GM18861 (cell line): ENCODE measurements at regions not wholly inside any gene's neighbourhood (a gene's known extent, or its start where the extent isn't known, plus 50 kb on each side); places are given as distances from the start of the nearest gene placed in this dataset.
A peak's percentile ranks its signal among the peaks of the same experiment; 100 is the strongest.
"Not testable (repeated sequence)": the region's sequence is repeated elsewhere in the genome, so short reads cannot be mapped to it uniquely, and the experiment has no call there.

Source experiments
- ATAC-seq: cut with Tn5 transposase; IDR thresholded peaks from one replicate; pipeline ENCODE4 v1.9.1; 2021; ENCODE audit not compliant: unreplicated experiment

DNA sequence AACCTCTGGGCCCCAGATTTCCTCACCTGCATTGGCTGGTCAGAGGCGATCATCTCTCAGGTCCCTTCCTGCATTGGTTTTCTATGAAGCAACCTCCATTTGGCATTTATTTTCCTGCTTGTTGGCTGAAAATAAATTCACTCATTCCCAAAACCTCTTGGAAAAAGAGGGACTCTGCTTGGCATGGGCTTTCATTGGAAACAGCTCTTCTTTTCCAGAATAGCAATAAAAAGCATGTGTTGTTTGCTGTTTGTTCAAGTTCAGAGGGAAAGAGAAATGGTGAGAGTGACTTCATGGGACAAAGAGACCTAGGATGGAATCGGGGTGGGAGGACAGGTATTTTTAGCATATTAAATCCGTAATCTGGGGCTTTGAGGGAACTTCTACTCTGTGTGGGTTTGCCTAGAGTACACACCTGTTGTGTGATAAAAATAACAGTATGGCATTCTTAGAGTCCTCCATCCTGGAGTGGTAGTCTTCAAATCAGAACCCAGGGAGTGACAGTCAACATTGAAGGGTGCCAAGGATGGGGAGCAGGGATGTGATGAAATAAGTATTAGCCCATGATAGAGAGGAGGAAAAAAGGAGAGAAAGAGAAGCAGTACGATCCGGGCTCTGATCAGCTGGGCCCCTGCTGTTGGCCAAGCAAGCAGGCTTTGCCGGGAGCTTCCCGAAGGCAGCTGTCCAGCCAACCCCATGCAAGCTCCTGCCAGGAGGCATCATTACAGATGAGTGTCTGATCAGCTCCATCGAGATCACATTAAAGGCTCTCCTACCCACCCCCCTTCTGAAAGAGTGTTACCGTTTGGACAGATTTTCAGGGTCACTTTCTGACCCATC lies 131.9 kb upstream of the NFIA start:
- no peak for ATAC-seq

DNA sequence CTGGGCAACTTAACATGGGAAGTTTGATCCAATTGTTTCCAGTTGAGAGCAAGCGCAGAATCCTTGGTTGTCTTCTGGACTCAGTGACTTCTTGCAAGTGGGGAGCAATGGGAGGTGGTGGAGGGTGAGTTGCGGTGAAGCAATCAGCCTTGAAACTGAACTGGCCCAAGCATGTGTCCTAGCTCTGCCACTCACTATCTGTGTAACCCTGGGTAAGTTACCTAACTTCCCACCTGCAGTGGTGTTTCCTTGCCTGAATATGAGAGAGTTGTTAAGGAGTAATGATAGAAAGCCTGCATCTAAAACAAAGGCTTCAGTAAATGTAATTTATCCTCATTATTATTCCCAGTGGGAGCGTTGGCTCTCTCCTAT lies 132.5 kb upstream of the NFIA start:
- no peak for ATAC-seq

DNA sequence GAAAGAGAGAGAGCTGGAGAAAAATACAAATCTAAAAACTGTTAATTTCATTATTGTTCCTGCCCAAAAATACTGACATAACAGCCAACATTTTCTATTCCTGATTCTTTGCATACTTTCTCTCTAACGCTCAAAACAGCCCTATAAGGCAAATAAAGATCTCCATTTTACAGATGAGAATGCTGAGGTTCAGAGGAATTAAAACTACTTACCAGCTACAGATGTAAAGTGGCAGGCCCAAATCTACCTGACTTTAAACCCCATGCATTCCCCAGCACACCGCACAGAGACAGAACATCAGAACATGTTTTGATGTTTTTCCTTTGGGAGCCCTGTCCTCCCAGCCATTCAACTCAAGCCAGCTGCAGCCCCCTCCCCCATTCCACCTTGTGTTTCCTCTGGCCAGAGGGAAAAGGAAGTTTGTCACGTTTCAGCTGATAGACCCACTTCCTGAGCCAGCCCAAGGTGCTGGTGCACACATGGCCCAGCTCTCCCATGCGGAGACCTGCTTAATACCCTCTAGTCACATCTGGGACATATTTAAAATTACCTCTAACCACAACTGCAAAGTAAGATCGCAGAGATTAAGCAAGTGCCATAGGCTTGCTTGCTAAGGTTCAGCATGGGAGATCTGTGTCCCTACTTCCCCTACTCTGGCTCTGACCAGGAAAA lies 133.1 kb upstream of the NFIA start:
- ATAC-seq = no peak

DNA sequence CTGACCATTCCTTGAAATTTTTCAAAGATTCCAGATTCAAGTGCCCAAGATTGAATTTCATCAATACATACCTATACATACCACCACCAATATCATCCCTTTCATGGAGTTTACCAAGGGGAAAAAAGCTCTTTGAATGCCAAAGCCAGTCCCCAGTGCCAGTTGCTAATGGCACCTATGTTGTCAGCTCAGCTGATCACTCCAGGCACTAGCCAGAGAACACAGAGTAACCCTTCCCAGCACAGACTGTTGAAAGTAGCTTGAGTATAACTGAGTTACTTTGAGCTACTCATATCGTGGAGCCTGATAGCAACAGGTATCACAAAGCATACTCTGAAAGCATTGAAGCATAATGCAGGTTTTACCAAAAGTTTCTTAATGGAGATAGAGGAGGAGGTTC lies 133.9 kb upstream of the NFIA start:
- no peak for ATAC-seq

DNA sequence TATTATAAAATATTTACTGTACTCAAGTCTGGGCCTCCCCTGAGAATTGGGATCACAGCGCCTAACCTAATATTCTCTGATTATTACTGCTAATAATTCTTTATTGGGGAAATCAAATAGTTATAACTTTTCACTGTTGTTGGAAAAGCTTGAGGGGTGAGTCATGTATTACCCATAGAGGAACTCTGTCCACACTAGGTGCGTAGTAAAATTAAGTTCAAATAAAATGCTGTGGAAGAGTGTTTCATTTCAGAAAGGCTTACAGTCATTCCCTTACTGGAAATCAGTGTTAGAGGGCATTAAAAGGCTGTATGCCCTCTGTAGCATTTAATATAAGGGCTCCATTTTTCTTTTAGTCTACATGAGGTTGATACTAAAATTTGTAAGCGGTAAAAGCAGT lies 135.0 kb upstream of the NFIA start:
- ATAC-seq = no peak

DNA sequence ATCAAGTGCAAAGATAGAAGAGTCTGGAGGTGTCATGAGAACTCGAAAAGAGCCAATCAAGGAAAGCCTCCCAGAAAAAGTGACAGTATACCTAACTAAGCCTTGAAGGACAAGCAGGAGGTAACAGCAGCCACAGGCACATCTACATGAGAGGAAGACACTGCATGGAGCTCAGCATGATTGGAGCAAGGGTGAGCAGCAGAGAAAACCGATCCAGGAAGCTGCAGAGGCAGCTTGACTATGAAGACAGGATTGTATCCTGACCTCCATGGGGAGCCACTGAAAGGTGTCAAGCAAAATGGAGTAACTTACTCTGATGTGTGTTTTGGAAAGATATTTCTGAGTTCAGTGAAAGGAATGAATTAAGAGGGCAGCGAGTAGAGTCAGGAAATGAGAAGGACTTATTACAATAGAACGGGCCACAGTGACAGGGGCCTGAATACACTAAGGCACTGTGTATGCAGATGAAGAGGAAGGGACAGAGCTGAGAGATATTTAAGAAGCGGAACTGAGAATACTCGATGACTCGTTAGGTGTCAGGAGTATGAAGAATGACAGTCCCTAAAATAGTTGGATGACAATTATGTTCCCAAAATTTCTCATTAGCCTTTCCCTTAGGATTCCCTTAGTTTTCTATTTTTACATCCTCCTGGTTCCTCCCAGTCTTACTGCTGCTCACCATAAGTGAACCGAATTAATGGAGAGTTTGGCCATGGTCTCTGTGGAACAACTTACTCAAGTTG lies 139.3 kb upstream of the NFIA start:
- peak; percentile 82 for ATAC-seq

DNA sequence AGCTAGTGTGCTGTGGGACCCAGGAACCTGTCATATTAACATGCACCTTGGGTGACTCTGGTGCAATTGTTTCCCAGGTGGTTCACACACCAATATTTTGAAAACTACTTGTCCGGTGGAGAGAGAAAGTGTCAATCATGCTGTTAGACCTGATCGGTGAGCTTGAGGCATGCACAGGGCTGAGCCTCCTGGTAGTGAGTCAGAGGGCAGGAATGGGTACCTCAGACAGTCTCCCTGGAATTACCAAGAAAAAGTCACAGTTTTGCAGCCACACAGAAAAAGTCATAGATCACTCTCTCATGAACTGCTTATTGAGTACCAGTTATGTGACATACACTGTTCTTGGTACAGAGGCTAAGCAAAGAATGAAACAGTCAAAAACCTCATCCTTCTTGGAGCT lies 140.1 kb upstream of the NFIA start:
- no peak for ATAC-seq

DNA sequence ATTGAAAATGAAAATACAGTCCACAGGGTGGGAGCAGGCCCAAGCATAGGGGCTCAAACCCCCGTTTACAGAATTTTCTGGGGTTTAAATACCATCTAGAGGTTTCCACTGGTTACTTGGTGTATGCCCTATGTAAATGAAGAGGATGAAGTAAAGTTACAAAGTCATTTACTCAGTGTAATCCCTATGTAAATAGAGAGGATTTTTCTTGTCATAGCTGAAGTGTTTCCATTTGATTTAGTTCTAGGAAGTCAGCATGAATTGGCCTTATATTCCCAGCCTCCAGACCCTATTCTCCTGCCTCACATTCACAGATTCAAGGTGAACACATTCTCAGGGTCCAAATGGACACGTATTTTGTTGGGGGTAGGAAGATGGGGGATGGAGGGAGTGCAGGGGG lies 141.7 kb upstream of the NFIA start:
- not testable (repeated sequence) for ATAC-seq

DNA sequence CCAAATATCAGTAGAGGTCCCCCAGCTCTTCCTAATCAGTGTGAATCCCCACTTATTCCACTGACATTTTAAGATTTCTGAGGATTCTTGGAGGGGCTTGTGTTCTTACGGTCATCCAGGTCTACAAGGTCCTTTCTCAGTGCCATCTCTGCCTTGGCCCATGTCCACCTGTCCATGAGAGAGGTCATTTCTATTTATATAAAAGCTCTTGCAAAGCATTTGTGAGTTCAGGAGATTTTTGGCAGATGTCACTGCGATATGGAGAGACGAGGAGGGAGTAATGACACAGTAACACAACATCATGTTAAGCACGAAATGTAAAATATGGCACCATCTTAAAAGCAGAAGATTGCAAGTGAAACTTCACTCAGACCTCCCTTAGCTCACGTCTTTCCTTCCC lies 144.6 kb upstream of the NFIA start:
- ATAC-seq = no peak

DNA sequence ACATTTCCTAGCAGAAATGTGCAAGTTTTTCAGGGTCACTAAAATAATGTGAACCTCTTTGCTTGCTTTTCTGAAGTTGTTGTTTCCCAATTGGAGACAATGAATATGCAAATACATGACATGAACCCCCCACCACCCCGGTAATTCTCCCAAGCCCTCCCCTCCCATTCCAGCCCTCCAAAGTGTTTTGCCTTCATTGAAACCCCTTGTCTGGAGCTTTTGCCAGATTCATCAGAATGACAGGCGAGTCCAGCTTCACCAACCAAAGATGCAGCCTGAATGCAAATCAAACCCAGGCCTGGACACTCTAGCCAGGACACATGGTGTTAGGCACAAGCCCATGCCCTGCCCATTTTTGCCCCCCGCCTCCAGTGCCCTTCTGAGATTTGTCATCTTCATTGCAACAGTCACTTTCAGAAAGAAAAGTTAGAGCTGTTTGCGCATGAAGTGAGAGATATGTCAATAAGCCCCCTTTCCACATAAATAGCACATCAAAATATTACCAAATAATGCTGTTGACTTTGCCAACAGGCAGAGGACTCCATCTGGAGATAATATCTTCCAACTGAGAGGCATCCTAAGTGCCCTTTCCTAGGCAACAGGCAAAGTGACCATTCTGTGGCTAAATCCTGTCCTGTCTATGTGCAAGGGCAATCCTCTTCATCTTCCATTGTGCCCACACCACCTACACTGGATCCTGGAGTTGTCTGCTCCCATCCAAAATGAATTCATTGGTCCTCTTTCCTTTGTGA lies 145.6 kb upstream of the NFIA start:
- ATAC-seq = no peak

DNA sequence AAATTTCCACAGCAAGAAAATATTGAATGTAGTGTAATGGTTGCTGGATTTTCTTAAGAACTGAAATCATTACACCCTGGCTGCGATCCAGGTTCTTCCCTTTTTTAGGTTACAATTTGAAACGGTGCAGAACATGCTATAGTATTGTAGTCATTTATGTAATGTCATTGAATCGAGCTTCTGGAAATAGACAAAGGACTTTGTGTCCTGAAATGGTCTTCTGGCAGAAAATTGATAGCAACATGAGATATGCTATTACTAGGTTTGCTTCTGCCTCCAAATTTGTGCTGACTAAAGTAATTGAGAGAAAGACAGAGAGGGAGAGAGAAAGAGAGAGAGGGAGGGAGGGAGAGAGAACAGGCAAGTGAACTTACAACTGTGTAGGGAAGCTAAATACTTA lies 146.2 kb upstream of the NFIA start:
- no peak for ATAC-seq

DNA sequence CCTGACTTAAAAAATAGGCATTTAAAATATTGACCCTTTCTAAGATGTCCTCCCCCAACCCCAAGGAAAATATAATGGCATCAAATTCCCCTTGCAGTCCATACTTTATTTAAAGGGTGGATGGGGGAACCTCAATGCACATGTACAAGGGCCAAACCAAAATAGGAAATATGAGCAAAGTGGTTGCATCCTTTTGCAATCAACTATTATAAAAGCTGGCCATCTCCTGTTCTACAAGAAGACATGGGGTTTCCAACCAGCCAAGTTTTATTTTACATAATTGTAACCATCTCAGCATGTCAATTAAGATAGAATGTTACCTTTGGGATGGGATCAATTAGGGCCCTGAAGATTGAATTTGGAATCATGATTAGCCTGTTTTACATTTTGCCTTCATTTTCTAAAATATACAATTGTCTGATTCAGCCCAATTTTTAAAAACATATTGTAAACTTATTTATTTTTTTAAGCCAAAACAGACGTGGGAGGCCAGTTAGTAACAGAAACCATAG lies 146.7 kb upstream of the NFIA start:
- ATAC-seq = no peak

DNA sequence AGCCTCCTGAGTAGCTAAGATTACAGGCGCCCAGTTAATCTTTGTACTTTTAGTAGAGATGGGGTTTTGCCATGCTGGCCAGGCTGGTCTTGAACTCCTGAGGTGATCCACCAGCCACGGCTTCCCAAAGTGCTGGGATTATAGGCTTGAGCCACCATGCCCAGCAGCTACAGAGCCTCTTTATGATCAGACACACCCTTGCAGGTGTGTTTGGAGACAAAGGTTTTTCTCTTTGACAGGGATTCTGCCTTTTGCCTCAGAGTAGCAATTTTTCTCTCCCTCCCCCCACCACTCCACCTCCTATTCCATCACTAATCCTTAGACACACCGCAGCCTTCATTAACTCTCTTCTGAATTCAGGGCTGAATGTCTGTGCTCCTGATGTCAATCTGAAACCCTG lies 152.2 kb upstream of the NFIA start:
- ATAC-seq = no peak

DNA sequence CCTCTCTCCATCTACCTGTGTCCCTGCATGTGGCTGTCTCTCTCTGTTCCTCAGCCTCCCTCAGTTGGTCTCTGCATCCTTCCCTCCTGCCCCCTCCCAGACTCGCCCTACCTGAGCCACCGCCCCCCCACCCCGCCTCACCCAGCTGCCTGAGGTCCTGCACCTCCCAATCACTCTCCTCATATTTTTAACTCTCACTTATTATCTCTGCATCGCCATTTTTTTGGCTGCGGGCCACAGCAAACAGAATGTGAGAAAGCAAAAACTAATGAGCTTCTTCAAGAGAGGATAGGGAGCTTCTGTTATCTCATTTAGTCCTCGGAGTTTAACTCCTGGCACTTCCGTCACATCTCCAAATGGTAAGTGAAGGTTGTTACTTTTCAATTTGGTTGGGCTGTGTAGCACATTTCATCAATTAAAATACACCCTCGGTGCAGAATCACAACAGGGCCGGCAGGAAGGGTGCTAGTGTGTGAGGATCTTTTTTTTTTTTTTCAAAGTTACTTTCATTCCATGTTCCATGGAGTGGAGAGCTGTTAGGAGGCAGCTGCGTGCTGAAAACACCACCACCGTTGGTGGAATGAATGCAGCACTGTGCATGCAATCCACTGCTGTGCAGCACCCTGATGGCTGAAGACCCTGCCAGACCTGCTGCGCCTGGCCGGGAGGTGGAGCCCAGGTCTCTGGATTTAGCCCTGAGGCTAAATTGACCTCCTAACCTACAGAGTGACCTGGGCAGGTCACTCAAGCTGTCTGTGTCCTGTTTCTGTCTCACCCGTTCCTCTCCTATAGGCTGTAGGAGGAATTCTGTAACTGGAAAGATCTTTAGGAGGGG lies 157.2 kb upstream of the NFIA start:
- no peak for ATAC-seq

DNA sequence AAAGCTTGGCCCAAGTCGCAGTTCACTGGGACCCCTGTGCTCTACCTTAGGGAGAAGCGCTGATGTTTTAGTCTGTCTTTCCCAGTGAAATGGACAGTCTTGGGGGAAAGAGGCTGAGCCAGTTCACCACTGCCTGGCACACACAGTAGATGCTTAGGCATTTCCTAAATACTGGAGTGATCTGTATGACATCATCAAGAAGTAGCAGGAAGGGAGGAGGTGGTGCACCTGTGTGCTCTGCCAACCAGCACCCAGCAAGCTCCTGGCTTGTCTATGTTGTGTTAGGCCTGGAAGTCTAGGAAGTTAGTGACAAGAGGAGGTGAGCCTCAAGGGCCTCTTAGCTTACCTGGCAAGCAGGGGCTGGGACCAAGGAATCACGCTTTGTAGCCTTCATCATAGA lies 158.2 kb upstream of the NFIA start:
- ATAC-seq = no peak

DNA sequence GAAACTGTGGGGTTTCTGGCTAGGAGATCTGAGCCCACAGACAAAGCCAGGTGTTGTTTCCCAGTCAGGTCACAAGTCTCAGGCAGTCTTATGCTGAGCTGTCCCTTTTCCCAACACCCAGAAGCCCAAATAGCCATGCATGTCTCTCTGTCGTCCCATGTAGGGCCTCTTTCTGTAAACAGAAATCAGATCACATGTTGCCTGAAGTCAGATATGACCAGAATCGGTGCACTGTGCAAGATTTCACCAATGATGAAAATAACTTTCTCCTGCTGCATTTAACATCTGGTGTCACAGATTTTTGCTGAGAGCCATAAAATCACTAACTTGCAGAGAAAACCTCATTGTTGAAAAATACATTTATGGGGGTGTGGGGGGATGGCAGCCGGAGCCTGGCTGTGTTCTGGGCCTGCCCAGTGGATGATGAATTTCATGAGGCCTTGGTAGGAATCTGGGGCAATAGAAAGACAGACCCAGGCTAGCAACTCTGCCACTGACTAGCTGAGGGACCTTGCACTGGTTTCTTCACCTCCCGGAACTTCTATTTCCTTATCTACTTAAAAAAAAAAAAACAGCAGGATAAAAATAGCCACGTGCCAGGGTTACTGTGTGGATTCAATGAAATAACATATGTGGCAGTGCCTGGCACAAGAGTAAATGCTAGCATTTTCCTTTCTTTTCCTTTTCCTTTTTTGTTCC lies 158.8 kb upstream of the NFIA start:
- no peak for ATAC-seq

DNA sequence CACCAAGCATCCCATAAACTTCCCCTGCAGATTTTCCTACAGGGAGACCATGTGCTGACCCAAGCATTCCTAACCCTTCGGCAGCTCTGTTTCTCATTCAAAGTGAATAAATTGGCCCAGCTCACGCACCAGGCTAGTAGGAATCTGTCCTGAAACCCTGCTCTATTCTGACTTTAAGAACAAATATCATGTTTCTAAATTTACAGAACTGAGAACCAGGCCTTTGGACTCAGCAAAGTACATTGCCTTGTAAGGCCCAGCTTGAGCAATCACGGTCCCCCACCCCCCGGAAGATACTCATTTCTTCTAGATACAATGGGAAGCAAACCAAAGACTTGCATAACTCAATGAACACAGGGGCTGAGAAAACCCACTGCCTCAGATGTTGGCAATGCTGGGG lies 160.1 kb upstream of the NFIA start:
- ATAC-seq = no peak

DNA sequence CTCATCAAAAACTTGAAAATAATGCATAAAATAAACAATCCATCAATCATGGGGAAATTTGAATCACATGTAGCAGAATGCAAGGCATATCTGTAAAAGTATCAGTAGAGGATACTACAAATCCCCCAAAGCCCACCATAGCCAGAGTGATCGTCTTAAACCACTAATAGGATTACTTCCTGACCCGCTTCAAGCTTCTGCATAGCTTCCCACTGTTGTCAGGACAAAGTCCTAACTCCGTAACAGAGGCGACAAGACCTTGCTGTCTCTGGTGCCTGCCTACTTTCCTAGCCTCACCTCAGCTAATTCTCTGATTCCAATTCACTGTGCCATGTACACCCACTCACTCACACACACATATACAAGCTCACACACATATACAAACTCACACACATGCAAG lies 161.2 kb upstream of the NFIA start:
- ATAC-seq = no peak

DNA sequence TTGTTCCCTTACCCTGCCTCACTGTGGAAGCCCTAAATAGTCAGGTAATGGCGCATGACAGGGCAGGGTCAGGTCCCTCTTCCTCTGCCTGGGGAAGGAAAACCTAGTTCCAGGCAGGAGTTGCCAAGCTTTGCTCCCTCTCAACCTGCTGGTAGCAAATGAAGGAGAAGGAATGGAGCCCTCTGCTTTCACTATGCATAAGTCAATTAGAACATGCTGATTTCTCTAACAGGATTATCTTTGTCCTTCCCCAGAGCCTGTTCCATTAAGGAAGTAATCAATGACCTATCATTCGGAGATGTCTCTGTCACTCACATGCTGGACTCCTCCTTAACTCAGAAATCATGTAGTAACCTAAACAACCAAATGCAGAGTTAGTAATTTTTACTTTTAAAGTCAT lies 161.8 kb upstream of the NFIA start:
- no peak for ATAC-seq

DNA sequence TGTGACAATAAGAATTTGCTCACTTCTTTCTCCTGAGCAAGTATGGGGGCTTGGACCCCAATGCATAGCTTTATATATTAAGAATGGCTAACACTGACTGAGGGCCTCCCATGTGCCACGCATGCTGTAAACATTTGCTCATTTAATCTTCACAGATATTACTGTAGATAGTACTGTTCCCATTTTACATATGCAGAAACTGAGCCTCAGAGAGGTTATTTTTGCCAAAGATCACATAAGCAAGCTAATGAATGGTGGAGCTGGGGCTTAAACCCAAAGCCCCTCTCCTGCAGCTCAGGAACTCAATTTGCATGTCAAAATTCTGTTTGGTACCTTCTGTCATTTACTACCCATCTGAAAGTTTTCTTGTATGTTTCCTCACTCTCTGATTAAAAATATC lies 163.5 kb upstream of the NFIA start:
- ATAC-seq = no peak
